Liver (tissue), 7 donors: ENCODE measurements at regions not wholly inside any gene's neighbourhood (a gene's known extent, or its start where the extent isn't known, plus 50 kb on each side); places are given as distances from the start of the nearest gene placed in this dataset.

ENCODE experiments used
- DNase-seq: peaks from one replicate; pipeline ENCODE4 v3.0.0-alpha.2; 2017; ENCODE audit warnings: low spot score
- H3K27ac ChIP-seq, 2 donors: one replicate each; pipeline ENCODE4 v1.7.0; 2013; ENCODE audit warnings: inconsistent platforms in 2 of 2, low read length in 2 of 2, control low read depth in 1 of 2, low read depth in 1 of 2, mild to moderate bottlenecking in 1 of 2
- H3K27me3 ChIP-seq, 4 donors: one replicate each; pipeline versions ENCODE4 v1.6.1 to v1.7.0; 2013; ENCODE audit warnings: low read length in 3 of 4, inconsistent platforms in 1 of 4, mild to moderate bottlenecking in 1 of 4, moderate library complexity in 1 of 4; ENCODE audit not compliant: control insufficient read depth in 4 of 4, insufficient read depth in 4 of 4
- H3K36me3 ChIP-seq, 4 donors: one replicate each; pipeline versions ENCODE4 v1.6.1 to v1.7.0; 2013; ENCODE audit warnings: low read length in 3 of 4, mild to moderate bottlenecking in 3 of 4, low read depth in 1 of 4, moderate library complexity in 1 of 4; ENCODE audit not compliant: control insufficient read depth in 4 of 4, insufficient read depth in 3 of 4
- H3K4me1 ChIP-seq, 4 donors: one replicate each; pipeline versions ENCODE4 v1.6.1 to v1.7.0; 2013; ENCODE audit warnings: low read length in 3 of 4, mild to moderate bottlenecking in 3 of 4, moderate library complexity in 1 of 4; ENCODE audit not compliant: control insufficient read depth in 4 of 4, insufficient read depth in 4 of 4
- H3K4me3 ChIP-seq, 3 donors: one replicate each; pipeline versions ENCODE4 v1.6.1 to v1.7.0; 2013; ENCODE audit warnings: low read length in 3 of 3, control low read depth in 1 of 3, low read depth in 1 of 3, mild to moderate bottlenecking in 1 of 3
- H3K9ac ChIP-seq, 2 donors: one replicate each; pipeline ENCODE4 v1.7.0; 2013; ENCODE audit warnings: low read length in 2 of 2, mild to moderate bottlenecking in 2 of 2, moderate library complexity in 2 of 2, control low read depth in 1 of 2, low read depth in 1 of 2
- H3K9me3 ChIP-seq, 4 donors: one replicate each; pipeline versions ENCODE4 v1.6.1 to v1.7.0; 2013; ENCODE audit warnings: low read length in 3 of 4; ENCODE audit not compliant: control insufficient read depth in 4 of 4
- EGR1 ChIP-seq, 2 donors: IDR thresholded peaks; 2 replicates each; pipeline ENCODE4 v1.6.1; 2016 to 2018; ENCODE audit warnings: antibody characterized with exemption in 2 of 2, low read depth in 2 of 2
- FOXA1 ChIP-seq: IDR thresholded peaks from 2 replicates; pipeline ENCODE4 v1.6.1; 2016; ENCODE audit warnings: antibody characterized with exemption
- FOXA2 ChIP-seq: IDR thresholded peaks from 2 replicates; pipeline ENCODE4 v1.6.1; 2016; ENCODE audit warnings: antibody characterized with exemption
- GABPA ChIP-seq, 2 donors: IDR thresholded peaks in 1 of 2; conservative IDR thresholded peaks in 1 of 2; 2 replicates each; pipeline ENCODE4 v1.6.1; 2016; ENCODE audit warnings: antibody characterized with exemption in 2 of 2, mild to moderate bottlenecking in 1 of 2, moderate library complexity in 1 of 2
- HNF4A ChIP-seq, 2 donors: conservative IDR thresholded peaks; 2 replicates each; pipeline ENCODE4 v1.6.1; 2016; ENCODE audit warnings: antibody characterized with exemption in 2 of 2, mild to moderate bottlenecking in 2 of 2
- HNF4G ChIP-seq: IDR thresholded peaks from 2 replicates; pipeline ENCODE4 v1.6.1; 2016; ENCODE audit warnings: antibody characterized with exemption
- JUND ChIP-seq, 2 donors: IDR thresholded peaks; 2 replicates each; pipeline ENCODE4 v1.6.1; 2016; ENCODE audit warnings: antibody characterized with exemption in 2 of 2
- NR2F2 ChIP-seq: IDR thresholded peaks from 2 replicates; pipeline ENCODE4 v1.6.1; 2016; ENCODE audit warnings: antibody characterized with exemption
- RAD21 ChIP-seq, 2 donors: IDR thresholded peaks; 2 replicates each; pipeline ENCODE4 v1.6.1; 2016; ENCODE audit warnings: antibody characterized with exemption in 2 of 2, mild to moderate bottlenecking in 2 of 2
- REST ChIP-seq: IDR thresholded peaks from 2 replicates; pipeline ENCODE4 v1.6.1; 2016; ENCODE audit warnings: antibody characterized with exemption, mild to moderate bottlenecking
- RXRA ChIP-seq, 2 donors: IDR thresholded peaks; 2 replicates each; pipeline ENCODE4 v1.6.1; 2017 to 2018; ENCODE audit warnings: antibody characterized with exemption in 2 of 2, mild to moderate bottlenecking in 1 of 2
- TAF1 ChIP-seq: conservative IDR thresholded peaks from 2 replicates; pipeline ENCODE4 v1.6.1; 2016; ENCODE audit warnings: antibody characterized with exemption, mild to moderate bottlenecking
- YY1 ChIP-seq: IDR thresholded peaks from 2 replicates; pipeline ENCODE4 v1.6.1; 2016; ENCODE audit warnings: antibody characterized with exemption, mild to moderate bottlenecking
- whole genome bisulfite sequencing: extraction: QIAGEN DNeasy Blood & Tissue Kit; methylation state at CpG from one replicate; pipeline ENCODE4 v1.1.7; 2013; 5-methylcytosine and 5-hydroxymethylcytosine counted together
- TF ChIP-seq, protein P1 (sequence below): IDR thresholded peaks from 2 replicates; pipeline ENCODE4 v1.6.1; 2016; ENCODE audit warnings: antibody characterized with exemption
- TF ChIP-seq, protein P2 (sequence below): IDR thresholded peaks from 2 replicates; pipeline ENCODE4 v1.6.1; 2016; ENCODE audit warnings: antibody characterized with exemption
- TF ChIP-seq, protein P3 (sequence below): IDR thresholded peaks from 2 replicates; pipeline ENCODE4 v1.6.1; 2016; ENCODE audit warnings: antibody characterized with exemption
- donor health status: healthy.
- donor health status: healthy.
- donor health status: healthy.
- donor health status: healthy.

DNA sequence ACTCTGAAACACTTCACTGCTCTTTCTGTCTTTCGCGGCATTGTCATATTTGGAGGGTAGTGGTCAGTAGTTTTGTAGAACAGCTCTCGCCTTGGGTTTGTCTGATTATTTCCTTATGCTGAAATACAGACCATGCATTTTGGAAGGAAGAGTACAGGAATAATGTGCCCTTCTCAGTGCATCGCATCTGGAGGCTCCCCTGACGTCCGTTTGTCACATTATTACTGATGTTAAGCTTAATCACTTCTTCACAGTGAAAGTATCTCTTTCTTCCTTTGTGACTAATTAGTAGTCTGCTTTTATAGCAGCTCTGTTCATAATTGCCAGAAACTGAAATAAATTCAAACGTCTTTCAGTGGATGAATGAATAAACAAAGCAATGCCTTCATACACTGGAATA lies 85.7 kb upstream of the CXADR start:
- TF ChIP-seq GABPA (IDR thresholded peaks at IDR 0.05 in 1 of 2, conservative IDR thresholded peaks at IDR 0.05 in 1 of 2) (no peak), FOXA1 (no peak), FOXA2 (no peak), JUND (IDR thresholded peaks at IDR 0.05) (no peak), RXRA (IDR thresholded peaks at IDR 0.05) (no peak), HNF4A (conservative IDR thresholded peaks at IDR 0.05) (no peak), YY1 (no peak), HNF4G (no peak), REST (no peak), TAF1 (no peak), NR2F2 (no peak)
- TF ChIP-seq, protein P1, sequence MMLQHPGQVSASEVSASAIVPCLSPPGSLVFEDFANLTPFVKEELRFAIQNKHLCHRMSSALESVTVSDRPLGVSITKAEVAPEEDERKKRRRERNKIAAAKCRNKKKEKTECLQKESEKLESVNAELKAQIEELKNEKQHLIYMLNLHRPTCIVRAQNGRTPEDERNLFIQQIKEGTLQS: no peak
- no peaks in the 10 kb centered on the region for H3K9me3 ChIP-seq
- no peak overlapping the region for H3K27ac ChIP-seq
- H3K4me3 ChIP-seq: no peak overlapping the region
- DNase-seq: no peak
- no peak overlapping the region for H3K9ac ChIP-seq
- H3K36me3 ChIP-seq: no peaks in the 10 kb centered on the region
- no peaks in the 10 kb centered on the region for H3K4me1 ChIP-seq
- WGBS: 84% methylated on average over 7 of the region's 7 CpGs
- no peaks in the 10 kb centered on the region for H3K27me3 ChIP-seq

GRCh38 chr21:17427831-17428483 lies 84.9 kb upstream of the CXADR start:
- Histone ChIP-seq H3K4me1 (no peaks in the 10 kb centered on the region), H3K9me3 (no peaks in the 10 kb centered on the region), H3K9ac (no peak overlapping the region), H3K27me3 (no peaks in the 10 kb centered on the region), H3K4me3 (no peak overlapping the region), H3K36me3 (no peaks in the 10 kb centered on the region), H3K27ac (no peak overlapping the region)
- 84% methylated on average over 10 of the region's 10 CpGs for WGBS
- DNase-seq: no peak
- no peak for TF ChIP-seq FOXA1
- no peak for TF ChIP-seq JUND (IDR thresholded peaks at IDR 0.05)
- TF ChIP-seq, protein P1: no peak
- no peak for TF ChIP-seq HNF4G
- no peak for TF ChIP-seq NR2F2
- TF ChIP-seq EGR1 (IDR thresholded peaks at IDR 0.05; ENCODE audit: low read depth in 2 of 2): no peak
- TF ChIP-seq REST: no peak
- TF ChIP-seq, protein P2, sequence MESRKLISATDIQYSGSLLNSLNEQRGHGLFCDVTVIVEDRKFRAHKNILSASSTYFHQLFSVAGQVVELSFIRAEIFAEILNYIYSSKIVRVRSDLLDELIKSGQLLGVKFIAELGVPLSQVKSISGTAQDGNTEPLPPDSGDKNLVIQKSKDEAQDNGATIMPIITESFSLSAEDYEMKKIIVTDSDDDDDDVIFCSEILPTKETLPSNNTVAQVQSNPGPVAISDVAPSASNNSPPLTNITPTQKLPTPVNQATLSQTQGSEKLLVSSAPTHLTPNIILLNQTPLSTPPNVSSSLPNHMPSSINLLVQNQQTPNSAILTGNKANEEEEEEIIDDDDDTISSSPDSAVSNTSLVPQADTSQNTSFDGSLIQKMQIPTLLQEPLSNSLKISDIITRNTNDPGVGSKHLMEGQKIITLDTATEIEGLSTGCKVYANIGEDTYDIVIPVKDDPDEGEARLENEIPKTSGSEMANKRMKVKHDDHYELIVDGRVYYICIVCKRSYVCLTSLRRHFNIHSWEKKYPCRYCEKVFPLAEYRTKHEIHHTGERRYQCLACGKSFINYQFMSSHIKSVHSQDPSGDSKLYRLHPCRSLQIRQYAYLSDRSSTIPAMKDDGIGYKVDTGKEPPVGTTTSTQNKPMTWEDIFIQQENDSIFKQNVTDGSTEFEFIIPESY: no peak
- TF ChIP-seq RAD21 (IDR thresholded peaks at IDR 0.05): no peak
- no peak for TF ChIP-seq HNF4A (conservative IDR thresholded peaks at IDR 0.05)
- TF ChIP-seq RXRA (IDR thresholded peaks at IDR 0.05): no peak
- no peak for TF ChIP-seq FOXA2
- TF ChIP-seq TAF1: no peak
- TF ChIP-seq, protein P3, sequence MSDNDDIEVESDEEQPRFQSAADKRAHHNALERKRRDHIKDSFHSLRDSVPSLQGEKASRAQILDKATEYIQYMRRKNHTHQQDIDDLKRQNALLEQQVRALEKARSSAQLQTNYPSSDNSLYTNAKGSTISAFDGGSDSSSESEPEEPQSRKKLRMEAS: no peak
